H1 (cell line): ENCODE measurements at regions not wholly inside any gene's neighbourhood (a gene's known extent, or its start where the extent isn't known, plus 50 kb on each side); places are given as distances from the start of the nearest gene placed in this dataset.

Experiments used
- CTCF ChIP-seq, 3 experiments: IDR thresholded peaks; 1 replicate in 2 of 3; 2 replicates in 1 of 3; pipeline versions ENCODE4 v1.5.1 to v1.6.1; 2011; ENCODE audit warnings: low read length in 3 of 3, mild to moderate bottlenecking in 3 of 3, inconsistent platforms in 2 of 3, low read depth in 1 of 3, moderate library complexity in 1 of 3; ENCODE audit not compliant: insufficient read depth in 1 of 3; ENCODE audit errors: control extremely low read depth in 1 of 3
- POLR2A ChIP-seq, 2 experiments: IDR thresholded peaks; 1 replicate in 1 of 2; 2 replicates in 1 of 2; pipeline ENCODE4 v1.6.1; 2011; ENCODE audit warnings: low read depth in 2 of 2, low read length in 2 of 2, mild to moderate bottlenecking in 2 of 2; ENCODE audit errors: control extremely low read depth in 1 of 2
- RBBP5 ChIP-seq: IDR thresholded peaks from 2 replicates; pipeline ENCODE4 v1.7.1; 2012; ENCODE audit warnings: low read depth, mild to moderate bottlenecking, inconsistent platforms, low read length, moderate library complexity, borderline replicate concordance
- TAF1 ChIP-seq: IDR thresholded peaks from 2 replicates; pipeline ENCODE4 v1.6.1; 2011; ENCODE audit warnings: mild to moderate bottlenecking, low read depth, low read length

- TF ChIP-seq CTCF (IDR thresholded peaks at IDR 0.05; ENCODE audit: control extremely low read depth in 1 of 3, insufficient read depth in 1 of 3, low read depth in 1 of 3, low read length in 3 of 3) = no peak
- no peak for TF ChIP-seq TAF1
- TF ChIP-seq POLR2A (IDR thresholded peaks at IDR 0.05; ENCODE audit: control extremely low read depth in 1 of 2, low read depth in 2 of 2, low read length in 2 of 2) = no peak
- TF ChIP-seq RBBP5 = no peak
Observed at GRCh38 chr6:100228437-100228833, 234.4 kb upstream of the MCHR2 start.
